AG20443 (cell line): ENCODE measurements at regions not wholly inside any gene's neighbourhood (a gene's known extent, or its start where the extent isn't known, plus 50 kb on each side); places are given as distances from the start of the nearest gene placed in this dataset.
"Not testable (repeated sequence)": the region's sequence is repeated elsewhere in the genome, so short reads cannot be mapped to it uniquely, and the experiment has no call there.

Experiments used
- DNase-seq: peaks from one replicate; pipeline ENCODE4 v3.0.0; 2012; ENCODE audit warnings: low spot score, mixed read lengths

GRCh38 chr5:83001796-83002381, 75.3 kb downstream of the TMEM167A start:
- DNase-seq = no peak

GRCh38 chr5:83000922-83001321, 76.3 kb downstream of the TMEM167A start:
- DNase-seq = no peak

- peak; percentile 32 for DNase-seq
Observed at GRCh38 chr5:83000428-83000827, 76.8 kb downstream of the TMEM167A start.

GRCh38 chr5:82993416-82993815, 83.8 kb downstream of the TMEM167A start:
- DNase-seq = no peak

- no peak for DNase-seq
Observed at GRCh38 chr5:82992646-82993045, 84.5 kb downstream of the TMEM167A start.

- no peak for DNase-seq
Observed at GRCh38 chr5:82991678-82992323, 85.4 kb downstream of the TMEM167A start.

GRCh38 chr5:82991059-82991458, 86.1 kb downstream of the TMEM167A start:
- no peak for DNase-seq

GRCh38 chr5:82987188-82987587, 90.0 kb downstream of the TMEM167A start:
- DNase-seq = no peak

- DNase-seq = no peak
Observed at GRCh38 chr5:82986404-82986803, 90.8 kb downstream of the TMEM167A start.

GRCh38 chr5:82985763-82986162, 91.4 kb downstream of the TMEM167A start:
- DNase-seq = no peak

GRCh38 chr5:82984786-82985735, 92.1 kb downstream of the TMEM167A start:
- DNase-seq = no peak

GRCh38 chr5:82982846-82983245, 94.3 kb downstream of the TMEM167A start:
- no peak for DNase-seq

- DNase-seq = not testable (repeated sequence)
Observed at GRCh38 chr5:82976887-82977286, 100.3 kb downstream of the TMEM167A start.

GRCh38 chr5:82975812-82976211, 101.4 kb downstream of the TMEM167A start:
- no peak for DNase-seq

GRCh38 chr5:82975396-82975795, 101.8 kb downstream of the TMEM167A start:
- no peak for DNase-seq

- DNase-seq = not testable (repeated sequence)
Observed at GRCh38 chr5:82974346-82974745, 102.8 kb downstream of the TMEM167A start.

- DNase-seq = no peak
Observed at GRCh38 chr5:82971901-82972300, 105.3 kb downstream of the TMEM167A start.

GRCh38 chr5:82971034-82971806, 106.0 kb downstream of the TMEM167A start:
- not testable (repeated sequence) for DNase-seq

- DNase-seq = not testable (repeated sequence)
Observed at GRCh38 chr5:82969221-82969976, 107.8 kb downstream of the TMEM167A start.

GRCh38 chr5:82967072-82967471, 110.1 kb downstream of the TMEM167A start:
- no peak for DNase-seq

GRCh38 chr5:82959466-82959865, 117.7 kb downstream of the TMEM167A start:
- DNase-seq = no peak
